Type B pancreatic cell (in vitro differentiated cells): ENCODE measurements at regions not wholly inside any gene's neighbourhood (a gene's known extent, or its start where the extent isn't known, plus 50 kb on each side); places are given as distances from the start of the nearest gene placed in this dataset.

Experiments
- DNase-seq: peaks from one replicate; pipeline ENCODE4 v3.0.0; 2021; ENCODE audit warnings: mixed read lengths; ENCODE audit not compliant: unreplicated experiment; ENCODE audit errors: extremely low spot score
- H3K27ac Mint-ChIP-seq: 2 replicates; pipeline ENCODE4 v1.8.0; 2021; ENCODE audit warnings: mild to moderate bottlenecking, mixed read lengths
- H3K27me3 Mint-ChIP-seq: 2 replicates; pipeline ENCODE4 v1.8.0; 2021; ENCODE audit warnings: mixed read lengths
- H3K36me3 Mint-ChIP-seq: 2 replicates; pipeline ENCODE4 v1.8.0; 2021; ENCODE audit warnings: mixed read lengths
- H3K4me1 Mint-ChIP-seq: one replicate; pipeline ENCODE4 v1.8.0; 2021; ENCODE audit warnings: mixed read lengths; ENCODE audit not compliant: unreplicated experiment
- H3K4me3 Mint-ChIP-seq: 2 replicates; pipeline ENCODE4 v1.8.0; 2021; ENCODE audit warnings: mild to moderate bottlenecking, mixed read lengths
- H3K9me3 Mint-ChIP-seq: 2 replicates; pipeline ENCODE4 v1.8.0; 2021; ENCODE audit warnings: mixed read lengths
- TF ChIP-seq, protein P1 (sequence below): fragments of 200-600 bp; sonication (generic); conservative IDR thresholded peaks from 2 replicates; pipeline ENCODE4 v1.5.0; 2021; ENCODE audit warnings: antibody characterized with exemption, mild to moderate bottlenecking

DNA sequence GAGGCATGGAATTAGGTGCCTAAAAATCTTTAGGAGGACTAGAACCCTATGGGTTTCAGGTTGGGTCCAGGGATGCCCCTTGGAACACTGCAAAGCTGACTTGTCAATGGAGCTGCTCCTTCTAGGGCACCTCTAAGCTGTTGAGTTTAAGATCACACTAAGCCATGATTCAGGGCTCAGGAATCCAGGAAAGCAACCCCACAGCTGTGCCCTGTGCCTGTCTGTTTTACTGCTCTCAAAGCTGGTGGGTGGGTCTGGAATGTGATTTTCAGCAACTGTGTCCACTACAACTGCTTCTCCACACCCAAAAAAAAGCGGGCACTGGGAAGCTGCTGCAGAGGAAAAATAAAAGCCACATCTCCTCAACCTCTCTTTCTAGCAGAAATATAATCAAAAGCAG is 310.4 kb upstream of the MOCS1 start:
- no peak for DNase-seq
- TF ChIP-seq, protein P1, sequence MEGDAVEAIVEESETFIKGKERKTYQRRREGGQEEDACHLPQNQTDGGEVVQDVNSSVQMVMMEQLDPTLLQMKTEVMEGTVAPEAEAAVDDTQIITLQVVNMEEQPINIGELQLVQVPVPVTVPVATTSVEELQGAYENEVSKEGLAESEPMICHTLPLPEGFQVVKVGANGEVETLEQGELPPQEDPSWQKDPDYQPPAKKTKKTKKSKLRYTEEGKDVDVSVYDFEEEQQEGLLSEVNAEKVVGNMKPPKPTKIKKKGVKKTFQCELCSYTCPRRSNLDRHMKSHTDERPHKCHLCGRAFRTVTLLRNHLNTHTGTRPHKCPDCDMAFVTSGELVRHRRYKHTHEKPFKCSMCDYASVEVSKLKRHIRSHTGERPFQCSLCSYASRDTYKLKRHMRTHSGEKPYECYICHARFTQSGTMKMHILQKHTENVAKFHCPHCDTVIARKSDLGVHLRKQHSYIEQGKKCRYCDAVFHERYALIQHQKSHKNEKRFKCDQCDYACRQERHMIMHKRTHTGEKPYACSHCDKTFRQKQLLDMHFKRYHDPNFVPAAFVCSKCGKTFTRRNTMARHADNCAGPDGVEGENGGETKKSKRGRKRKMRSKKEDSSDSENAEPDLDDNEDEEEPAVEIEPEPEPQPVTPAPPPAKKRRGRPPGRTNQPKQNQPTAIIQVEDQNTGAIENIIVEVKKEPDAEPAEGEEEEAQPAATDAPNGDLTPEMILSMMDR, result no peak
- H3K4me1 Mint-ChIP-seq, result no peaks in the 10 kb centered on the region
- no peaks in the 10 kb centered on the region for H3K36me3 Mint-ChIP-seq
- H3K27ac Mint-ChIP-seq, result no peak overlapping the region
- H3K27me3 Mint-ChIP-seq, result peaks cover 33% of the 10 kb centered on the region
- no peak overlapping the region for H3K4me3 Mint-ChIP-seq
- no peaks in the 10 kb centered on the region for H3K9me3 Mint-ChIP-seq

GRCh38 chr6:40232698-40233097 is 298.4 kb upstream of the MOCS1 start:
- DNase-seq, result no peak
- no peak overlapping the region for H3K27ac Mint-ChIP-seq
- H3K36me3 Mint-ChIP-seq, result no peaks in the 10 kb centered on the region
- peaks cover 5% of the 10 kb centered on the region for H3K9me3 Mint-ChIP-seq
- no peaks in the 10 kb centered on the region for H3K4me1 Mint-ChIP-seq
- H3K27me3 Mint-ChIP-seq, result peaks cover 26% of the 10 kb centered on the region
- H3K4me3 Mint-ChIP-seq, result no peak overlapping the region
- TF ChIP-seq, protein P1, result no peak

DNA sequence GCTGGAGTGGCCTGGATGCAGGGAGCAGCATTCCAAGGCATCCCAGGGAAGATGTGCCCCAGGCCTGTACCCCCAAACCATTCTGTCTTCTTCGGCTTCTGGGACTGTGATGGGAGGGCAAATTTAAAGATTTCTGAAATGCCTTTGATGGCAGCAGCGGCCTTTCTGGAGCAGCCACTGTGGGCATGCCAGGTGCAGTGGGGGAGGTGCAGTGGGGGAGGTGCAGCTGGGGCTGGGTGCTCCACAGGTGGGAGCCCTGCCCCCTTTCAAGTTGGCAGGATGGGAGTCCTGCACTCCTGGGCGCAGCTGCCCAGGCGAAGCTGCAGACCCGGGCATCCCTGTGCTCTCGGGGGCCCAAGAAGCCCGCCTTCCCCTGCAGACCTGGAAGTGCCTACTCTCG is 293.5 kb upstream of the MOCS1 start:
- Mint-ChIP-seq H3K4me1 (no peaks in the 10 kb centered on the region), H3K27me3 (peaks cover 25% of the 10 kb centered on the region), H3K9me3 (peaks cover 10% of the 10 kb centered on the region), H3K4me3 (no peak overlapping the region), H3K36me3 (no peaks in the 10 kb centered on the region), H3K27ac (no peak overlapping the region)
- TF ChIP-seq, protein P1, result no peak
- DNase-seq, result no peak

GRCh38 chr6:40222354-40222753 is 288.1 kb upstream of the MOCS1 start:
- Mint-ChIP-seq H3K4me3 (no peak overlapping the region), H3K36me3 (no peaks in the 10 kb centered on the region), H3K27me3 (peaks cover 11% of the 10 kb centered on the region), H3K4me1 (no peaks in the 10 kb centered on the region), H3K9me3 (peaks cover 10% of the 10 kb centered on the region), H3K27ac (no peak overlapping the region)
- TF ChIP-seq, protein P1, result no peak
- no peak for DNase-seq

- Mint-ChIP-seq H3K27ac (no peak overlapping the region), H3K4me3 (no peak overlapping the region), H3K27me3 (peaks cover 6% of the 10 kb centered on the region), H3K36me3 (no peaks in the 10 kb centered on the region), H3K4me1 (no peaks in the 10 kb centered on the region), H3K9me3 (peaks cover 10% of the 10 kb centered on the region)
- TF ChIP-seq, protein P1, result no peak
- no peak for DNase-seq
These were observed 285.5 kb upstream of the MOCS1 start for GRCh38 chr6:40219799-40220198.

DNA sequence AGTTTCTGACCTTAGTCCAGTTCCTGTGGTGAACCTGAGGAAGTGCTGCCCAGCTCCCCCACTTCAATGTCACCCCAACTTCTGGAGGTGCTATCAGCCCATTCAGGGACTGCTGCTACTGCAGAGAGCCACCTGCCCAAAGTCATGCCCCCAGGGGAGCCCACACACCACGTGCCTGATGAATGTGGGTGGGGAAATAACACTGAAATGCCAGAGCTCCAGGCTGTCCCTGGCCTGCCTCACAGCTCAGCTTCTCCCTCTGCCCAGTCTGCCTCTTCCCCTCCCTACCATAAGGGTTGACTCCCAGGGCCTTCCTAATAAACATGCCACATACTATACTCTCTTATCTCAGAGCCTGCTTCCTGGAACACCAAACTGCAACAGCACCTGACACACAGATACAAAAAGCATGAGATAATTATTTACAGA is 276.4 kb upstream of the MOCS1 start:
- Mint-ChIP-seq H3K9me3 (no peaks in the 10 kb centered on the region), H3K27ac (no peak overlapping the region), H3K36me3 (no peaks in the 10 kb centered on the region), H3K4me1 (peaks cover 4% of the 10 kb centered on the region), H3K27me3 (peaks cover 8% of the 10 kb centered on the region), H3K4me3 (no peak overlapping the region)
- no peak for DNase-seq
- TF ChIP-seq, protein P1, result no peak
